Neuronal stem cell (in vitro differentiated cells): ENCODE measurements at regions not wholly inside any gene's neighbourhood (a gene's known extent, or its start where the extent isn't known, plus 50 kb on each side); places are given as distances from the start of the nearest gene placed in this dataset.
A peak's percentile ranks its signal among the peaks of the same experiment; 100 is the strongest.

ENCODE experiments used
- DNase-seq: peaks from one replicate; pipeline ENCODE4 v3.0.0-alpha.2; 2013; ENCODE audit warnings: low spot score
- H2AFZ ChIP-seq: one replicate; pipeline ENCODE4 v1.6.1; 2013; ENCODE audit warnings: mild to moderate bottlenecking, low read length, inconsistent platforms
- H2AK5ac ChIP-seq: 2 replicates; pipeline ENCODE4 v1.6.1; 2013; ENCODE audit warnings: low read depth, mild to moderate bottlenecking, inconsistent platforms, low read length, moderate library complexity, mixed read lengths
- H2BK120ac ChIP-seq: 2 replicates; pipeline ENCODE4 v1.6.1; 2013; ENCODE audit warnings: low read depth, mild to moderate bottlenecking, inconsistent platforms, low read length, moderate library complexity, mixed read lengths
- H2BK12ac ChIP-seq: one replicate; pipeline ENCODE4 v1.6.1; 2013; ENCODE audit warnings: low read length, inconsistent platforms
- H2BK15ac ChIP-seq: 2 replicates; pipeline ENCODE4 v1.6.1; 2013; ENCODE audit warnings: mild to moderate bottlenecking, low read length, inconsistent platforms, mixed read lengths
- H2BK5ac ChIP-seq: one replicate; pipeline ENCODE4 v1.6.1; 2013; ENCODE audit warnings: inconsistent platforms, mild to moderate bottlenecking, low read length, moderate library complexity
- H3K14ac ChIP-seq: one replicate; pipeline ENCODE4 v1.6.1; 2013; ENCODE audit warnings: low read length, inconsistent platforms
- H3K18ac ChIP-seq: 2 replicates; pipeline ENCODE4 v1.6.1; 2013; ENCODE audit warnings: low read length, inconsistent platforms
- H3K23ac ChIP-seq: 2 replicates; pipeline ENCODE4 v1.6.1; 2013; ENCODE audit warnings: low read depth, mild to moderate bottlenecking, mixed read lengths, low read length, inconsistent platforms; ENCODE audit not compliant: poor library complexity
- H3K27ac ChIP-seq: replicated peaks from 3 replicates; pipeline ENCODE4 v1.5.1; 2013; ENCODE audit warnings: low read length, inconsistent platforms
- H3K27me3 ChIP-seq, 3 experiments: 2 replicates each; pipeline ENCODE4 v1.6.1; 2013; ENCODE audit warnings: low read length in 3 of 3, mild to moderate bottlenecking in 2 of 3, inconsistent platforms in 1 of 3, low read depth in 1 of 3, mixed read lengths in 1 of 3, moderate library complexity in 1 of 3; ENCODE audit not compliant: control insufficient read depth in 3 of 3, insufficient read depth in 3 of 3
- H3K36me3 ChIP-seq, 2 donors: replicated peaks in 1 of 2; 2 replicates each; pipeline ENCODE4 v1.6.1; 2013; ENCODE audit warnings: low read length in 2 of 2; ENCODE audit not compliant: control insufficient read depth in 2 of 2, insufficient read depth in 2 of 2
- H3K4ac ChIP-seq: 2 replicates; pipeline ENCODE4 v1.6.1; 2013; ENCODE audit warnings: inconsistent platforms, mild to moderate bottlenecking, low read length, moderate library complexity
- H3K4me1 ChIP-seq, 2 donors: 1 replicate in 1 of 2; 2 replicates in 1 of 2; pipeline ENCODE4 v1.6.1; 2013; ENCODE audit warnings: low read length in 2 of 2, low read depth in 1 of 2; ENCODE audit not compliant: control insufficient read depth in 2 of 2, insufficient read depth in 1 of 2
- H3K4me2 ChIP-seq: one replicate; pipeline ENCODE4 v1.6.1; 2013; ENCODE audit warnings: mild to moderate bottlenecking, low read length, inconsistent platforms; ENCODE audit not compliant: insufficient read depth, poor library complexity, severe bottlenecking
- H3K4me3 ChIP-seq, 2 donors: 2 replicates each; pipeline ENCODE4 v1.5.1; 2013; ENCODE audit warnings: low read length in 2 of 2, mild to moderate bottlenecking in 2 of 2, inconsistent platforms in 1 of 2, moderate library complexity in 1 of 2
- H3K79me1 ChIP-seq: one replicate; pipeline ENCODE4 v1.6.1; 2013; ENCODE audit warnings: low read depth, mild to moderate bottlenecking, inconsistent platforms, low read length, moderate library complexity
- H3K9ac ChIP-seq: one replicate; pipeline ENCODE4 v1.6.1; 2013; ENCODE audit warnings: mild to moderate bottlenecking, low read depth, low read length, inconsistent platforms; ENCODE audit not compliant: poor library complexity
- H3K9me3 ChIP-seq, 2 donors: replicated peaks in 1 of 2; 2 replicates each; pipeline versions ENCODE3 to v1.6.1; 2013; ENCODE audit warnings: low read length in 2 of 2, mild to moderate bottlenecking in 2 of 2, inconsistent platforms in 1 of 2, low read depth in 1 of 2, mixed read lengths in 1 of 2, moderate library complexity in 1 of 2; ENCODE audit not compliant: control insufficient read depth in 2 of 2, insufficient read depth in 1 of 2
- H4K8ac ChIP-seq: one replicate; pipeline ENCODE4 v1.6.1; 2013; ENCODE audit warnings: low read depth, mild to moderate bottlenecking, inconsistent platforms, low read length, moderate library complexity
- H4K91ac ChIP-seq: one replicate; pipeline ENCODE4 v1.6.1; 2013; ENCODE audit warnings: low read length, low read depth, mild to moderate bottlenecking, inconsistent platforms; ENCODE audit not compliant: poor library complexity
- WGBS, 2 donors: extraction: QIAGEN DNeasy Blood & Tissue Kit; methylation state at CpG; one replicate each; pipeline ENCODE4 v1.1.7; 2013; ENCODE audit warnings: missing lambda C conversion rate in 2 of 2, mixed read lengths in 1 of 2; ENCODE audit not compliant: insufficient read length in 2 of 2, insufficient replicate concordance in 1 of 2; ENCODE audit errors: extremely low coverage in 2 of 2; 5-methylcytosine and 5-hydroxymethylcytosine counted together

- Histone ChIP-seq H2AK5ac (no peak overlapping the region), H4K91ac (no peak overlapping the region), H3K9ac (no peak overlapping the region), H3K79me1 (no peaks in the 10 kb centered on the region), H2BK15ac (no peak overlapping the region), H3K36me3 (no peaks in the 10 kb centered on the region), H3K27me3 (no peaks in the 10 kb centered on the region), H2BK120ac (no peak overlapping the region), H3K9me3 (peaks cover 2 to 10% of the 10 kb centered on the region in 2 donors), H2BK12ac (no peak overlapping the region), H3K4me3 (no peak overlapping the region), H2BK5ac (no peak overlapping the region), H3K27ac (no peak overlapping the region), H3K4ac (no peak overlapping the region), H3K14ac (no peak overlapping the region), H3K23ac (no peak overlapping the region), H2AFZ (no peak overlapping the region), H4K8ac (no peak overlapping the region), H3K18ac (no peak overlapping the region), H3K4me2 (no peak overlapping the region), H3K4me1 (peaks cover 3 to 15% of the 10 kb centered on the region in 2 donors)
- no peak for DNase-seq
- no CpG with 5 or more reads among the region's 2 CpGs for WGBS, 2 donors
These were observed 230.9 kb upstream of the IRF2BP2 start for GRCh38 chr1:234840843-234841242.

DNA sequence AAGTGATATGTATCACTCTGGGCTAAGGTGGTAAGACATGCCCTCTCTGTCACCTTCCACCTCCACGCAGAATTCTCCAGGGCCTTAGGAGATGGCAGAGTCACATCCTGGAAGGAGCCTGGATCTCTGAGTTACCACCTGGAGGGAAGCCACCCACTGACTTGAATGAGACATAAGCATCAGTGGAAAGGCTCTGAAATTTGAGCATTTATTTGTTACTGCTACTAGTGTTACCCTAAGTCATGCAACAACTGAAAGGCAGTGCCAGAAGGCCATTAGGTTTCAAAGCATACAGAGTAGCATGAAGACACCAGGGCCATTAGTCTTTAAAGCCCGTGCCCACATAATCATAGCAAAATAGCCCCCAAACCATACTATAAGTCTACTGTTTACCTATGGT, 230.3 kb upstream of the IRF2BP2 start:
- no CpG with 5 or more reads among the region's 2 CpGs for WGBS, 2 donors
- H3K9me3 ChIP-seq, result peaks cover 2 to 10% of the 10 kb centered on the region in 2 donors
- no peak for DNase-seq
- H2BK12ac ChIP-seq, result no peak overlapping the region
- H3K4me2 ChIP-seq, result no peak overlapping the region
- no peak overlapping the region for H3K14ac ChIP-seq
- no peak overlapping the region for H4K8ac ChIP-seq
- H3K36me3 ChIP-seq, result no peaks in the 10 kb centered on the region
- H3K79me1 ChIP-seq, result no peaks in the 10 kb centered on the region
- H4K91ac ChIP-seq, result no peak overlapping the region
- H3K4me1 ChIP-seq, result peaks cover 3 to 15% of the 10 kb centered on the region in 2 donors
- H3K4ac ChIP-seq, result no peak overlapping the region
- no peak overlapping the region for H2BK15ac ChIP-seq
- H2BK5ac ChIP-seq, result no peak overlapping the region
- H3K27ac ChIP-seq, result no peak overlapping the region
- no peak overlapping the region for H2AK5ac ChIP-seq
- H2AFZ ChIP-seq, result no peak overlapping the region
- no peak overlapping the region for H3K9ac ChIP-seq
- H3K23ac ChIP-seq, result no peak overlapping the region
- H3K4me3 ChIP-seq, result no peak overlapping the region
- H2BK120ac ChIP-seq, result no peak overlapping the region
- no peaks in the 10 kb centered on the region for H3K27me3 ChIP-seq
- no peak overlapping the region for H3K18ac ChIP-seq

- Histone ChIP-seq H3K4ac (no peak overlapping the region), H3K79me1 (no peaks in the 10 kb centered on the region), H2AK5ac (no peak overlapping the region), H3K4me3 (no peak overlapping the region), H2AFZ (no peak overlapping the region), H3K18ac (no peak overlapping the region), H2BK5ac (peak overlapping the region; percentile 21), H3K9me3 (peaks cover 2 to 10% of the 10 kb centered on the region in 2 donors), H3K4me1 (peaks cover 3 to 15% of the 10 kb centered on the region in 2 donors), H3K27ac (no peak overlapping the region), H3K27me3 (no peaks in the 10 kb centered on the region), H3K14ac (no peak overlapping the region), H4K91ac (no peak overlapping the region), H4K8ac (no peak overlapping the region), H3K4me2 (no peak overlapping the region), H3K23ac (no peak overlapping the region), H2BK120ac (no peak overlapping the region), H2BK12ac (no peak overlapping the region), H2BK15ac (no peak overlapping the region), H3K9ac (no peak overlapping the region), H3K36me3 (no peaks in the 10 kb centered on the region)
- no CpG with 5 or more reads among the region's 2 CpGs for WGBS, 2 donors
- DNase-seq, result no peak
These were observed 229.7 kb upstream of the IRF2BP2 start for GRCh38 chr1:234839663-234840062.

DNA sequence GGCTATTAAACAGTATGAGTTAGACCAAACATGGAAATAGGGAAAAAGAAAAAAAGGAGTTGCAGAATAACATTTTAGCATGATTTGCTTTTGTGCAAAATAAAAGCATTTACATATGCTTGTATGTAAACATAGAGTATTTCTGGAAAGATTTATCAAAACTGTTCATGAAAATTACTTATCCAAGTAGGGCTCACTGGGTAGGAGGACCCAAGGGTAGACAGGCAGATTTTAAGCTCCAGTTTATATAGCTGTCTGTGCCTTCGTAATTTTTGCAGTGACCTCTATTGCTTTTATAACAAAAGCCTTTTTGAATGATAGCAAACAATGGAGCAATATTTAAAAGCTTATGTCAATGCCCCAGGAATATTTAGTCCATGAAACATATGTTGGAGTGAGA, 228.8 kb upstream of the IRF2BP2 start:
- Histone ChIP-seq H2BK120ac (no peak overlapping the region), H2BK5ac (no peak overlapping the region), H3K27ac (no peak overlapping the region), H2AFZ (no peak overlapping the region), H3K9ac (no peak overlapping the region), H4K8ac (no peak overlapping the region), H3K23ac (no peak overlapping the region), H3K18ac (no peak overlapping the region), H3K79me1 (no peaks in the 10 kb centered on the region), H3K4me1 (peaks cover 3 to 12% of the 10 kb centered on the region in 2 donors), H3K27me3 (no peaks in the 10 kb centered on the region), H3K4me2 (no peak overlapping the region), H3K36me3 (no peaks in the 10 kb centered on the region), H2BK15ac (no peak overlapping the region), H2BK12ac (no peak overlapping the region), H3K14ac (no peak overlapping the region), H4K91ac (no peak overlapping the region), H2AK5ac (no peak overlapping the region), H3K9me3 (peaks cover 2 to 12% of the 10 kb centered on the region in 2 donors), H3K4me3 (no peak overlapping the region), H3K4ac (no peak overlapping the region)
- WGBS, 2 donors, result no CpG with 5 or more reads among the region's 1 CpG
- no peak for DNase-seq
